Colonic mucosa (tissue), 4 donors: ENCODE measurements at regions not wholly inside any gene's neighbourhood (a gene's known extent, or its start where the extent isn't known, plus 50 kb on each side); places are given as distances from the start of the nearest gene placed in this dataset.
"Not testable (repeated sequence)": the region's sequence is repeated elsewhere in the genome, so short reads cannot be mapped to it uniquely, and the experiment has no call there.

ENCODE experiments used
- DNase-seq: peaks from one replicate; pipeline ENCODE4 v3.0.0-alpha.2; 2020
- H3K27ac ChIP-seq: fragments of 200-600 bp; one replicate; pipeline ENCODE4 v1.8.0; 2021
- H3K27me3 ChIP-seq: fragments of 200-600 bp; one replicate; pipeline ENCODE4 v1.8.0; 2021
- H3K36me3 ChIP-seq: fragments of 200-600 bp; one replicate; pipeline ENCODE4 v1.8.0; 2021
- H3K4me1 ChIP-seq: fragments of 200-600 bp; one replicate; pipeline ENCODE4 v1.8.0; 2021; ENCODE audit warnings: mild to moderate bottlenecking
- H3K4me3 ChIP-seq: fragments of 200-600 bp; one replicate; pipeline ENCODE4 v1.8.0; 2021
- H3K9ac ChIP-seq, 2 donors: one replicate each; pipeline ENCODE4 v1.7.0; 2013; ENCODE audit warnings: control low read depth in 2 of 2, low read depth in 2 of 2, low read length in 2 of 2
- H3K9me3 ChIP-seq: fragments of 200-600 bp; one replicate; pipeline ENCODE4 v1.8.0; 2021
- CTCF ChIP-seq: fragments of 200-600 bp; IDR thresholded peaks from one replicate; pipeline ENCODE4 v1.8.0; 2022; ENCODE audit warnings: antibody characterized with exemption, mild to moderate bottlenecking
- intact Hi-C: fragments of 100-400 bp; cut with DNase I; formaldehyde crosslinking; loops from one replicate; pipeline ENCODE4 v1.14.1; 2022
- donor health status: healthy.
- donor health status: DM: no; HTN: no; CAD: no.
- donor health status: DM: no; HTN: no; CAD: no.

DNA sequence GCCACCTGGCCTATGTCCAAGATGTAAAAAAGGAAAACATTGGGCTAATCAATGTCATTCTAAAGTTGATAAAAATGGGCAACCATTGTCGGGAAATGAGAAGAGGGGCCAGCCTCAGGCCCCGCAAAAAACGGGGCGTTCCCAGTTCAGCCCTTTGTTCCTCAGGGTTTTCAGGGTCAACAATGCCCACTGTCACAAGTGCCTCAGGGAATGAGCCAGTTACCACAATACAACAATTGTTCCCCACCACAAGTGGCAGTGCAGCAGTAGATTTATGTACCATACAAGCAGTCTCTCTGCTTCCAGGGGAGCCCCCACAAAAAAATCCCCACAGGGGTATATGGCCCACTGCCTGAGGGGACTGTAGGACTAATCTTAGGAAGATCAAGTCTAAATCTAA lies 112.5 kb downstream of the ZNF486 start:
- no peak for TF ChIP-seq CTCF
- intact Hi-C loops = no loop called here
- no peak overlapping the region for H3K4me3 ChIP-seq

DNA sequence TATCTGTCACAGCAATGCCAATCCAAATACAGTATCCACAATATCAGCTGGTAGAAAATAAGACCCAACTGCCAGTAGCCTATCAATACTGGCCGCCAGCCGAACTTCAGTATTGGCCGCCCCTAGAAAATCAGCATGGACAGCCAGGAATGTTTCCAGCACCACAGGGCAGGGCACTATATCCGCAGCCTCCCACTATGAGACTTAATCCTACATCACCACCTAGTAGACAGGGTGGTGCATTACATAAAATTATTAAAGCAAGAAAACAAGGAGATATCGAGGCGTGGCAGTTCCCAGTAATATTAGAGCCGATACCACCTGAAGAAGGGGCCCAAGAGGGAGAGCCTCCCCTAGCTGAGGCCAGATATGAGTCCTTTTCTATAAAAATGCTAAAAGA lies 111.3 kb downstream of the ZNF486 start:
- H3K9me3 ChIP-seq = no peaks in the 10 kb centered on the region
- H3K9ac ChIP-seq = no peak overlapping the region
- no peaks in the 10 kb centered on the region for H3K27me3 ChIP-seq
- DNase-seq = no peak
- no peaks in the 10 kb centered on the region for H3K4me1 ChIP-seq
- intact Hi-C loops = no loop called here
- H3K27ac ChIP-seq = no peak overlapping the region
- TF ChIP-seq CTCF = no peak
- no peak overlapping the region for H3K4me3 ChIP-seq
- H3K36me3 ChIP-seq = no peaks in the 10 kb centered on the region

More for the DNA sequence above, 112.5 kb downstream of the ZNF486 start:
- Histone ChIP-seq H3K36me3 (no peaks in the 10 kb centered on the region), H3K9me3 (no peaks in the 10 kb centered on the region), H3K9ac (no peak overlapping the region), H3K4me1 (no peaks in the 10 kb centered on the region), H3K27me3 (no peaks in the 10 kb centered on the region), H3K27ac (no peak overlapping the region)
- no peak for DNase-seq

DNA sequence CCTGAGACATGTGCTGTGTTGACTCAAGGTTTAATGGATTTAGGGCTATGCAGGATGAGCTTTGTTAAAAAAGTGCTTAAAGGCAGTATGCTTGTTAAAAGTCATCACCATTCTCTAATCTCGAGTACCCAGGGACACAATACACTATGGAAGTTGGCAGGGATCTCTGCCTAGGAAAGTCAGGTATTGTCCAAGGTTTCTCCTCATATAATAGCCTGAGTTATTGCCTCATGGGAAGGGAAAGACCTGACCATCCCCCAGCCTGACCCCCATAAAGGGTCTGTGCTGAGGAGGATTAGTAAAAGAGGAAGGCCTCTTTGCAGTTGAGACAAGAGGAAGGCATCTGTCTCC lies 109.7 kb downstream of the ZNF486 start:
- H3K27me3 ChIP-seq, H3K27ac ChIP-seq, intact Hi-C loops, H3K4me1 ChIP-seq, H3K4me3 ChIP-seq, H3K9ac ChIP-seq, H3K36me3 ChIP-seq, DNase-seq, H3K9me3 ChIP-seq: not testable (repeated sequence)

DNA sequence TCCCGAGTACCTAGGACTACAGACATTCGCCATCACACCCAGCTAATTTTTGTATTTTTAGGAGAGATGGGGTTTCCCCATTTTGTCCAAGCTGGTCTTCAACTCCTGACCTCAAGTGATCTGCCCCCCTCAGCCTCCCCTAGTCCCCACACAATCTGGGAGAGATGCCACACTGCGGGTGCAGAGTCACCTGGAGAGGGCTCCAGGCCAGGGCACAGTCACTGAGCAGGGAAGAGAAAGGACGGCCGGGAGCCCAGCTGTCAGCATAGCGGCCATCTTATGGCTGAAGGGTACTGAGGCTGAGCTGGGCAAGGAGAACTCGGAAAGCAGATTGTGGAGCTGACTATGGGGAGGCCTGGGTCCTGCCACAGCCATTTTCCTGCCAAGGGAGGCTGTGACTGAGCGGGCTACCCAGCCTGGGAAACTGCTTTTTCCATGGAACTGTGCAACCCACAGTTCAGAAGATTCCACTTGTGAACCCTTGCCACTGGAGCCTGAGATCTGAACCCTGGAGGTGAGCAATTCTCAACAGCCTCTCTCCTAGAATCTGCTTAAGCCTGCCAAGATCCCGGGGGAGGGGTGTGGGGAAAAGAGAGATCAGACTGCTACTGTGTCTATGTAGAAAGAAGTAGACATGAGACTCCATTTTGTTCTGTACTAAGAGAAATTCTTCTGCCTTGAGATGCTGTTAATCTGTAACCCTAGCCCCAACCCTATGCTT lies 109.2 kb downstream of the ZNF486 start:
- H3K36me3 ChIP-seq = no peaks in the 10 kb centered on the region
- intact Hi-C loops = no loop called here
- no peak for TF ChIP-seq CTCF
- no peaks in the 10 kb centered on the region for H3K9me3 ChIP-seq
- H3K4me3 ChIP-seq = no peak overlapping the region
- DNase-seq = no peak
- H3K4me1 ChIP-seq = no peaks in the 10 kb centered on the region
- no peak overlapping the region for H3K9ac ChIP-seq
- no peaks in the 10 kb centered on the region for H3K27me3 ChIP-seq
- H3K27ac ChIP-seq = no peak overlapping the region

GRCh38 chr19:20273951-20274570 lies 107.0 kb downstream of the ZNF486 start:
- intact Hi-C loops = no loop called here
- Histone ChIP-seq H3K4me1 (no peaks in the 10 kb centered on the region), H3K27me3 (no peaks in the 10 kb centered on the region), H3K27ac (no peak overlapping the region), H3K9me3 (no peaks in the 10 kb centered on the region), H3K36me3 (no peaks in the 10 kb centered on the region), H3K4me3 (no peak overlapping the region), H3K9ac (no peak overlapping the region)
- no peak for DNase-seq
- no peak for TF ChIP-seq CTCF

DNA sequence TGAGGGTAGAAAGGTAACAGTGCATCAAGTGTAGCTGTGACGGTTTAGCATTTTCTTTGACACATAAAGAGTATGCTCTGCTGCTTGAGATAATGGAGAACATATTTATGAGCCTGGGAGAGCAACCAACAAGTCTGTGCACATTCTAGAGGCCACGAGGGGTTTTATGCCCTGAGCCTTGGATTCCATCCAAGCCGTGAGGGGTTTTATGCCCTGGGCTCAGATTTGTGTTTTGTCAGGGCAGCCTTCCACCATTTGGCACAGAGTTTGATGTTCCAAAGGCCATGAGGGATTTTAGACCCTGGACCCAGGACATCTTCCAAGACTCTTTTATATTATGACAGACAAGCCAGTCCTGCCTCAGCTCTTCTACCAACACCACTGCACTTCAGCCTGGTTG lies 106.4 kb downstream of the ZNF486 start:
- no peak overlapping the region for H3K9ac ChIP-seq
- no peaks in the 10 kb centered on the region for H3K36me3 ChIP-seq
- DNase-seq = no peak
- no peak overlapping the region for H3K27ac ChIP-seq
- TF ChIP-seq CTCF = no peak
- no peaks in the 10 kb centered on the region for H3K9me3 ChIP-seq
- H3K27me3 ChIP-seq = no peaks in the 10 kb centered on the region
- no peak overlapping the region for H3K4me3 ChIP-seq
- no peaks in the 10 kb centered on the region for H3K4me1 ChIP-seq
- intact Hi-C loops = no loop called here

DNA sequence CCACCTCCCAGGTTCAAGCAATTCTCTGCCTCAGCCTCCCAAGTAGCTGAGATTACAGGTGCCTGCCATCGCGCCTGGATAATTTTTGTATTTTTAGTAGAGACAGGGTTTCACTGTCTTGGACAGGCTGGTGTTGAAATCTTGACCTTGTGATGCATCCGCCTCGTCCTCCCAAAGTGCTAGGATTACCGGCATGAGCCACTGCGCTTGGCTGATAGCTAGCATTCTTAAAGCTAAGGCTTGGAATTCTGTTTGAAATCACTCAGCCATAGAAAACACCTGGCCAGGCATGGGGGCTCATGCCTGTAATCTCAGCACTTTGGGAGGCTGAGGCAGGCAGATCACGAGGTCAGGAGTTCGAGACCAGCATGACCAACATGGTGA lies 105.6 kb downstream of the ZNF486 start:
- DNase-seq, H3K9me3 ChIP-seq: not testable (repeated sequence)

DNA sequence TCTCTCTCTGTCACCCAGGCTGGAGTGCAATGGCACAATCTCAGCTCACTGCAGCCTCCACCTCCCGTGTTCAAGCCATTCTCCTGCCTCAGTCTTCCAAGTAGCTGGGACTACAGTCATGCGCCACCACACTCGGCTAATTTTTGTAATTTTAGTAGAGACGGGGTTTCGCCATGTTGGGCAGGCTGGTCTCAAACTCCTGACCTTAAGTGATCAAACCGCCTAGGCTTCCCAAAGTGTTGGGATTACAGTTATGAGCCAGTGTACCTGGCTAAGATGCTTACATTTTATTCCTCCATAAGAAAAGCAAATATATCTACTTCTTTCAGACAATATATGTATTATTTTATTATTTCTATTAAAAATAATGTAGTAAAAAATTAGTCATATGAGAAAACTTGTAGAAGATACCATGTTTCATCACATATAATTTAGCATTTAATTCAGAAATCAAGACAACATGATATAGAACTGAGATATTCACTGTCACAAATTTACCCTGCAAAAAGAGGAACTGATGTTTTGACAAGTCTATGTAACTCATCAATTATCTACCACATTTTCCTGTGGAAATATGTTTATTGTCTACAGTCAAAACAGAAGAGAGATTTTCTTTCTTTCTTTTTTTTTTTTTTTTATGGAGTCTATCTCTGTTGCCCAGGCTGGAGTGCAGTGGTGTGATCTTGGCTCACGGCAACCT lies 105.1 kb downstream of the ZNF486 start:
- DNase-seq, H3K27ac ChIP-seq: not testable (repeated sequence)

More for the DNA sequence above, 105.6 kb downstream of the ZNF486 start:
- intact Hi-C loops, H3K27me3 ChIP-seq, H3K4me1 ChIP-seq, H3K9ac ChIP-seq, H3K4me3 ChIP-seq, H3K36me3 ChIP-seq, H3K27ac ChIP-seq: not testable (repeated sequence)

More for the DNA sequence above, 105.1 kb downstream of the ZNF486 start:
- H3K36me3 ChIP-seq, intact Hi-C loops, H3K27me3 ChIP-seq, H3K9me3 ChIP-seq, H3K9ac ChIP-seq, H3K4me3 ChIP-seq, H3K4me1 ChIP-seq: not testable (repeated sequence)
